ENCODE measurements at regions not wholly inside any gene's neighbourhood (a gene's known extent, or its start where the extent isn't known, plus 50 kb on each side); places are given as distances from the start of the nearest gene placed in this dataset.
"Not testable (repeated sequence)": the region's sequence is repeated elsewhere in the genome, so short reads cannot be mapped to it uniquely, and the experiment has no call there.

DNA sequence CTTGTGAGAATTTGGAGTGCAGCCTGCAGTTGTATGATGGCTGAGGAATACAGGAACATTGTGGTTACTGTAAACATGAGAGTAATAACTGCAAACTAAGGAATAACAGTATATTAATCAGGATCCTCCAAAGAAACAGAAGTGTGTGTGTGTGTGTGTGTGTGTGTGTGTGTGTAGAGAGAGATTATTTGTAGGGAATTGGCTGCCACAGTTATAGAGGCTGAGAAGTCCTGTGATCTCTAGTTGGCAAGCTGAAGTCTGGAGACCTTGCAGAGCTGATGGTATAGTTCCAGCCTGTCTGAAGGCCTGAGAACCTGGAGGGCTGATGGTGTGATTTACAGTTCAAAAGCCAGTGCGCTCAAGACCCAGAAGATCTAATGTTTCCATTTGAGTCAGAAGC lies 273.3 kb upstream of the FRG1 start:
- DNase-seq (ENCODE audit: low spot score): not testable (repeated sequence)

DNA sequence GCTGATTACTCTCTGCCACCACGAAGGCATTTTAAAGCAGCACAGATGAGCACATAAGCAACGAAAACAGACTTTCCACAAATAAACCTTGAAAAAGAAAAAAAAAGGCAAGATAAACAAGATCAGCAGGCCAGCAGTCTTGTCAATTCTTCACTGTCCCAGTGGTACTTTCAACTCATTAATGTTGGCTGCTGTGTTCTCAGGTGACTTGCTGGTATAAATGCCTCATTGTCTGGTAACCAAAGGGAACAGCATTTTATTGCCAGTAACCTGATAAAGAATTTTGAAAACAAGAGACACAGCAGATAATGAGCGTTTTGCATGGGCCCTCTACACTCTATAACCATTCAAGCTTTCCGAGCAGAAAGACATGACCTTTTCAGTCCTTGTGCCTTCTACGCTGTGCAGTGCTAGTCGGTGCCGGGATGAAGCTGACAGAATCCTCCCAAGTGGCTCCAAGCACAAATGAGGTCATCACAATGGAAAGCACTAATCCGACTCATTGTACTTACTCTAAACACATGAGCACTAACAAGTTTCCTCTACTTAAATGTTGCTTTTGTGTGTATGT lies 242.9 kb upstream of the FRG1 start:
- DNase-seq (ENCODE audit: low spot score): not testable (repeated sequence)

DNA sequence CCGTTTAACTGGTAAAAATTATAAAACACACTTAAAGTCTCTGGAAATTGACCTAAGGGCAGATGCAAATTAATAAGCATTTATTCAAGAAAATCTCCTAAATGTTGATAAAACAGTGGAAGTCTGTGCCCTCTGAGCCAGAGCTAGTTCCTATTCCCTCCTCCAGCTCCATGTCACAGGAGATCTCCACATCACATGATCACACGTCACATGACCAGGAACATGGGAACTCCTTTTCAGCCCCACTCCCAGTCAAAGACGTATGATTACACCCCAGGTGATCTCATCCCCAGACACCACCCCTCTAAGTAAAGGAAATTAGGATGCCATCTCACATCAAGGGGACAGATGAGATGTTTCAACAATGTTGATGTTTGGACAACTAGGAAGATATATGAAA lies 237.7 kb upstream of the FRG1 start:
- DNase-seq (ENCODE audit: low spot score): not testable (repeated sequence)

DNA sequence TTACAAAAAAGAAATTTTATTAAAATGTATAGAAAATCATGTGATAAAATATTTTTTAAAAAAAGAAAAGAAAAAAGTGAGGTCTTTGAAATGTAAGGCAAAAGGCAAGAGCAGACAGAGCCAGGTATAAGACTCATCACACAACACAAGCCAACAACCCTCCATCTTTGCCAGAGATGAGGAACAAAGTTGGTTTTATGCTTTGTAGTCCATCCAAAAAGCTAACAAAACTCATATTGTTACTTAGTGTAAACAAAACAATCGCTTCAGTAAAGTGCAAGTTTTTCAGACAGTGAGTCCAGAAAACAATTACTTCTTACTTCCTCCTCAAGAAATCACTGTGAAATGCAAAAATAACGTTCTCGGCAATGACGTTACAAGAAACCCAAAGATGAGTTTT lies 233.9 kb upstream of the FRG1 start:
- not testable (repeated sequence) for DNase-seq (ENCODE audit: low spot score)

DNA sequence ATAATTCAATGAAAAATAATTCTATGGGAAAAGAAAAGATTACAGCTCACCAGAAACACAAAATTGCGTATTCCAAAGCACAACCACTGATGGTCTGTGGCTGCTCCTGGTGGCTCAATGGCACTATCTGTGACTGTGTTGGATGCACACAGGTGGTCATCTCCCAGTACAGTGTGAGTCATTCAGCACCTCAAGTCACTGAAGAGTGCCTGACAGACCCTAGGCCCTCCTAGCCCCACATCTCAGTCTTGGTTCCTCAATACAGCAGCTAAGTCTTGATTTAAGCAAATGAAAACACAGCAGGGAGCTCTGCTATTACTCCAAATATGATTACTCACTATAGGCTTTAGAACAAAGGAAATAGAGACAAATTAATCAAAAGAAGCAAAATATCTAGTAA lies 233.4 kb upstream of the FRG1 start:
- DNase-seq (ENCODE audit: low spot score): not testable (repeated sequence)

DNA sequence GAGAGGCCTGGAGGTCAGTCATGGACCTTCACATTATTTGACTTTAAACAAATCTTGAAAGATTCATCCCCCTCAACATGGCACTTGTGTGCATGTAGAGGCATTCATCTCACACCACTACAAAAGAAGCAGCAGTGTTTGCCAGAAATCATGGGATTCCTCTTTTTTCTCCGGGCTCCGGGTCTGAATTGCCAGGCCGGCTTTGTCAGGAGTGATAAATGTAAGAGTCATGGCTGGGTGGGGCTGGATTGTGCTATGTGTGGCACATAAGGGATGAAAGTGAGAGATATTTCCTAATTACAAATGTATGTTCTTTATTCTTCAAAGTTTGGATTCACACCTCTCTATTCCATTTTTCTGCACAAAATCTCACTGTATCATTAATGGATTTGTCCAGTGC lies 228.7 kb upstream of the FRG1 start:
- DNase-seq (ENCODE audit: low spot score): not testable (repeated sequence)

DNA sequence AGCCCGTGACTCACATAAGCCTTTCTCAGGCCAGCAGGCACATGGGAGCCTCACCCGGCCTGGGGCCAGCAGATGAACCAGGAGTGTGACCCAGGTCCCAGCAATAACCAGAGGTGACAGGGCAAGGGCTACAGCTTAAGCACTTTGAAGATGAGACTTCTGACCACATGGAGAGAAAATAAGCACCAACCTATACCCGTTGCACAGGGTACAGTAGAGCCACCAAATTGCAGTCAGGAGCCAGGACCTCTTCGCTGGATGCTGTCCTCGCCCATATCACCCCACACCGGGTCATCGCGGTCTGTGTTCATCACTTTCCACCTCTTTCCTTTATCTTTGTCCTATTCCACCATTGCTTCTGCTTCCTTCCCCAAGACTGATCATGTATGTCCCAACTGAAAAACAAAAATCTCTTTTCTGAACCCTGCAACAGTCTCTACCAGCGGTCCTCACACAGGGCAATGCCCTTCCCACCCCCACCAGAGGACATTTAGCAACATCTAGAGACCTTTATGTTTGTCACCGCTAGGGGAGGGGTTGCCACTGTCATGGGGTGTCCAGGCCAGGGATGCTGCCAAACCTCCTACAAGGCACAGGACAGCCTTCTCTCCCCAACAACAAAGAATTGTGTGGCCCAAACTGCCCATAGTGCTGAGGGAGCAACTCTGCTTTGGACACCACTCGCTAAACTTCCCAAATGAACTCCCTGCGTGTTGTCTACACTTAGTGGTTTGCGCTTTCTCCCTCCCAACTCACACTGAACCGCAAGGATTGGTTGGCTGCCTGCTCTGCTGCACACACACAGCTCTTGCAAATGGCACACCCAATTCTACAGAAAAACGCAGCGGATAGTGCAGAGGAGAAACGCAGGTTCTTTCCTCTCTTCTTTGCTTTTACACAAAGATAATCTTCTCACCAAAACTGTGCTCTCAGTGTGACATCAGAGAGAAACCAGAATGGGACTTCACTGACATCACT lies 219.4 kb upstream of the FRG1 start:
- DNase-seq (ENCODE audit: low spot score): not testable (repeated sequence)

DNA sequence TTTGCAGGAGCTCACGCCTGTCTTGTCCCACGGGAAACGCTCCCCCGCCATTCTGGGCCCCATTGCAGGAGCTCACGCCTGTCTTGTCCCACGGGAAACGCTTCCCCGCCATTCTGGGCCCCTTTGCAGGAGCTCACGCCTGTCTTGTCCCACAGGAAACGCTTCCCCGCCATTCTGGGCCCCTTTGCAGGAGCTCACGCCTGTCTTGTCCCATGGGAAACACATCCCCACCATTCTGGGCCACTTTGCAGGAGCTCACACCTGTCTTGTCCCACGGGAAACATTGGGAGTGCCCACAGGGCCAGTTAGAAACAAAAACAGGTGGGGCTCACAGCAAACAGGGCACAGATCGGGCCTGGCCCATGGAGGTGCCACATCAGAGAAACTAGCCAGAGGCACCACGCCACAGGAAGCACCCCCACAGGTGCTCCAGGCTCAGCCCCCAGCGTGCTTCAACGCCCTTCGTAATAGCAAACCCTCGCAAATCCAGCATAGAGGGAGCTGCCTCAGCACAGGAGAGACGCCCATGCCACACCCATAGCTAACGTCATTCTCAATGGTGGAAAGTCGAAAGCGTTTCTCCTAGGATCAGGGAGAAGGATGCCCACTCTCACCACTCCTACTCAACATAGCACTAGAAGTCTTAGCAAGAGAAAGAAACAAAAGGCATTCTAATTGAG lies 218.2 kb upstream of the FRG1 start:
- DNase-seq (ENCODE audit: low spot score): peak; percentile 49

DNA sequence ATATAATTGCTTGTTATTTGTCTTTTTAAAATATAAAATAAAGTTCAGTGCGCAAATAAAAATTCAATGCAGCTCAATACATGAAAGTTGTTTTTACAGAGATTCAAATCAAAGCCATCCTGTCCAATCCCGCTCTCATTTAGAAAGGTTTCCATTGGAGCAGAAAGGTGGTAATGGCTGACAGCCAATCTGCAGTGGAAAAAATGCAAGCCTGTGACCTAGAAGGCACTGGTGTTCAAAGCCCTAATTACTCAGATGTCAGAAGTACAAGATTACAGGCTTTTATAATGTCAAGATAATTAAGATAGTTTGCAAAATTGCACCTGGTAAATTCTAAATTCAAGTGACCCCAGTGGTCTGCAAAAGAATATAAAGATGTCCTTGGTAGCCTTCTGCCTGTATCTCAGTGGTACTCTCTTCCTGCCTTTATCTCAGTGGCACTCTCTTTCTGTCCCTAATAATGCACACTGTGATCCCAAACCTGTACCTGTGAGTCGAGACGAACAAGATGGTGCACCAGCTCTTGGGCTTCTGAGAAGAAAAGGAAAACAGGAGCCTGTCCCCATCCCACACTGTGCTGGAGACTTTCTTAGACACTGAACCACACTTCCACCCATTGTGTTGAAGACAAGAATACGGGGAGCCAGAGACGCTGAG lies 212.6 kb upstream of the FRG1 start:
- DNase-seq (ENCODE audit: low spot score): not testable (repeated sequence)

DNA sequence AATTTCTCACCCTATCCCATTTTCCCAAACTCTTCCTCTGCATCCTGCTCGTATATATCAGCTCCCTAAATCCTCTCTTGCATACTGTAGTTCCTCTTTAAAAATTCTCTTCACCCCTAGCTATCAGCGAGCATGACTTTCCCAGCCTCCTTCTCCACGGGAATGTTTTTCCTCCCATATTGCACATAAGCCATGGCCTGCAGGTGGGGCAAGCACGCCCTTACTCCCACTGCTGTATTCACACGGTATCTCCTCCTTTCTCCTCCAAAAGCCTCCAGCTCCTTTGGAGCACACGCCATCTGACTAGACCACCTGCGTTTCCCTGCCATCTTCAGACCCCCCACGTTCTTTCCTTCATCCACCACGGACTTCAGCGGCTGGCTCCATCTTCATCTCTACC lies 208.7 kb upstream of the FRG1 start:
- DNase-seq (ENCODE audit: low spot score): not testable (repeated sequence)

DNA sequence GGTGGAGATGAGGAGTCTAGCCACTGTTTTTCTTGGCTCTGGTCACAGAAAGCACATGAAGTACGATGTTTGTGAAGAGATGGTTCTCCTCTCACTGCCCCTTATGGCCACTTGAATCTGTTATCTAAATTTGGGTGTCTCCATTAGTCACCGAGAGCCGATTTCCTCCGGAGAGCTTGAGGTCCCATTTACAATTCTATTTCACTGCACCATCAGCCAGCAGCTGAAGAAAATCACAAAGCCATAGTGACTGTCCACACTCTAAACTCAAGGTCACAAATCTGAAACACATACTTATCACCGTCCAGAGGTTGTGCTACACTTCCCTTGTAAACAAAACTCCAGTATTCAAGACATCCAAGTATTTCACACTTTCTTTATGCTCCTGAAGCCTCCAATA lies 207.2 kb upstream of the FRG1 start:
- not testable (repeated sequence) for DNase-seq (ENCODE audit: low spot score)

DNA sequence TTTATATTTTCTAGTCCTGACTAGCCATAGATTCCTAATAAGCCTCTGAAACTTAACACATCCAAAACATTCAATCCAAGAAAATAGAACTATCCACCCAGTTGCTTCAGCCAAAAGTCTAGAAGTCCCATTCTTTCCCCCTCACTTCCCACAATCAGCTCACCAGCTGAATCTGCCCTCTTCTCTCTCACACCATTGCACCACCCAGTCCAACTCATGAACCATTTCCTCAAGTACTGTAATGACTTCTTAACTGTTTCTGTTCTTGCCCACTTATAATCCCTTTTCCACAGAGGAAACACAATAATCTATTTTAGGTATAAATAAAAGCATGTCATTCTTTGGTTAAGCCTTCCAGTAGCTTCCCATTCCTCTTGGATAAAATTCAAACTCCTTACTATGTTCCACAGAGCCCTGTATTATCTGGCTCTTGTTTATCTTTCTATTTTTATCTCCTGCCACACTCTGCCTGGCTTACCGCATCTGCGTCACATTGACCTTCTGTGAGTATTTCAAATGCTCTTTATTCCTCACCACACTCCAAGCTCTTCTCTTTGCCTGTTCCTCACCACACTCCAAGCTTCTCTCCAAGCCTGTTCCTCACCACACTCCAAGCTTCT lies 205.9 kb upstream of the FRG1 start:
- not testable (repeated sequence) for DNase-seq (ENCODE audit: low spot score)

DNA sequence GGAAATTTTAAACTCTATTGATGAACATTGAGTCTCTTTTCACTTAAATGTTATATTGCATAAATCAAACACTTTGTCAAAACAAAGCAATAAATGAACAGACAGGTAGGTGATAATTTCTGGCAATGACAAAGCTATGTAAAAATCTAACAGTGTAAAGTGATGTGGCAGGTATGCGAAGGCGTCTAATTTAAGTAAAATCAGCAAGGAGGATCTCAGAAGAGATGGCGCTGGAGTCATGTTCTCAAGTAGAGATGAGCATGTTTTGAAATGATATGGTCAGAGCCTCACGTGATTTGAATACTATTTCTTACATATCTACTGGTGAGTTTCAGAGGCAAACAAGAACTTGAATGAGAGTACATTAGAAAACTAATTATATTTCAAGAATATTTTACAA lies 204.0 kb upstream of the FRG1 start:
- DNase-seq (ENCODE audit: low spot score): not testable (repeated sequence)

DNA sequence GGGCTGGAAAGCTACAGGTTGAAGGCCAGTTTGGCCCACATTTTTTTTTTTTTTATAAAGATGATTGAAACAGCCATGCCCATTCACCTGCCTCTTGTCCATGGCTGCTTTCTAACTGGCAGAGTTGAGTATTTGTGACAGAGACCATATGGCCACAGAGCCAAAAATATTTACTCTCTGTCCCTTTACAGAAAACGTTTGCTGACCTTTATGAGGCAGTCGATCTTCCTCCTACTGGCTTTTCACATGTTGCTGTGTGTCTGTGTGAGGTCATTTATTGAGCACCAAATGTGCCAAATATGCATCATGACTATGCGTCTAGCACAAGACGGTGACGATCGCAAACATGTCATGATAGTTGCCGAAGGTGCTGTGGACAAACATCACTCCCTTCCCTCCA lies 200.6 kb upstream of the FRG1 start:
- not testable (repeated sequence) for DNase-seq (ENCODE audit: low spot score)

DNA sequence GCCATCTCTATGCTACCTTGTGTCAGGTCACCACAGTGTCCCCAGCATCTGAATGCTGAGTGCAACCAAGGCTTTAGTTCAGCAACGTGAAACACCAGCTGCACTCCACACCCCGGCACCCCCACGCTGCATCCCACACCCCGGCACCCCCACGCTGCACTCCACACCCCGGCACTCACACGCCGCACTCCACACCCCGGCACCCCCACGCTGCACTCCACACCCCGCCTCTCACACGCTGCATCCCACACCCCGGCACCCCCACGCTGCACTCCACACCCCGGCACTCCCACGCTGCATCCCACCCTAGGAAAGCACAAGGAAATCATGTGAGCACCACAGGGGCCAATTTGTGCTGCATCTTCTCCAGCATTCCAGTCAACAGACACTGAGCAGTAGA lies 199.8 kb upstream of the FRG1 start:
- no peak for DNase-seq (ENCODE audit: low spot score)

DNA sequence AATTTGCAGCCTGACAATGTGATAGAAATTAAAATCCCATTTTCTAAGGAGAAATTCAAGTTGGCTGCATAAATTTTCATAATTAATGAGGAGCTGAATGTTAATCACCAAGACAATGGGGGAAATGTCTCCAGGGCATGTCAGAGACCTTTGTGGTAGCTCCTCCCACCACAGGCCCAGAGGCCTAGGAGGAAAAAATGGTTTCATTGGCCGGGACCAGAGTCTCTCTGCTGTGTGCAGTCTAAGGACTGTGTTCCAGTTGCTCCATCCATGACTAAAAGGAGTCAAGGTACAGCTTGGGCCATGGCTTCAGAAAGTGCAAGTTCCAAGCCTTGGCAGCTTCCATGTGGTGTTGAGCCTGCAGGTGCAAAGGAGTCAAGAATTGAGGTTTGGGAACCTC lies 187.6 kb upstream of the FRG1 start:
- not testable (repeated sequence) for DNase-seq (ENCODE audit: low spot score)

DNA sequence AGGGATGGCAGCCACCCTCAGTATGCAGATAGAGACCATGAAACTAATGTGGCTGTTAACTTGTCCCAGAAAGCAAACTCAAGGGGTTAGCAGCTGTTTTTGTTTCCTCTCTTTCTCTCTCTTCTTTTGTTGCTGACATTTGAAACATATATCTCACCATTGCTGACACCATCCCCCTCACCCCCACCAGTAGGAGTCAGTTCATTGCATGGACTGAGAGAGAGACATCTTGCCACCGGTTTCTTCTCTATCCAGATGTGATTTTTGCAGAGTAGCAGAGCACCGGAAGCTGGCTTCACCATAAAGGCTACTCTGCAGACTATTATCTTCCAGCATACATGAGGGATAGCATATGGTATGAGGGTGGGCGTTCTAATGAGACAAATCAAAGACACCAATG lies 177.1 kb upstream of the FRG1 start:
- DNase-seq (ENCODE audit: low spot score): no peak

DNA sequence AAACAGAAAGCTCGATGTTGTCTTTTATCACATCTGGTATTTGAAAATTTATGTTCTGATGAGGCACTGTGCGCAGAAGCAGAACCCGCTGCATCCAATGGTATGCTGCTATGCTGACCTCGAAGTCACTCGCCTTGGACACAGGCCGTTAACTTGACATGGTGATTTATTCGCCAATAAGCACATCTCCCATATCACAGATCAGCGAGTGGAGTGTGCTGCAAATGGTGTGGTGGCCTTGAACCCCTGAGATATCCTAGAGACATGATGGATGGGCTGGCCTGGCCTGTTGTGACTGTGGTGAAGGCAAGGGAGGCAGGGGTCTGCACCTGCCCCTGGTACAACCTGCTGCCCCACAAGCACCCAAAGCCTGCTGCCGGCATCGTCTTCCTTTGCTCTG lies 175.4 kb upstream of the FRG1 start:
- no peak for DNase-seq (ENCODE audit: low spot score)

DNA sequence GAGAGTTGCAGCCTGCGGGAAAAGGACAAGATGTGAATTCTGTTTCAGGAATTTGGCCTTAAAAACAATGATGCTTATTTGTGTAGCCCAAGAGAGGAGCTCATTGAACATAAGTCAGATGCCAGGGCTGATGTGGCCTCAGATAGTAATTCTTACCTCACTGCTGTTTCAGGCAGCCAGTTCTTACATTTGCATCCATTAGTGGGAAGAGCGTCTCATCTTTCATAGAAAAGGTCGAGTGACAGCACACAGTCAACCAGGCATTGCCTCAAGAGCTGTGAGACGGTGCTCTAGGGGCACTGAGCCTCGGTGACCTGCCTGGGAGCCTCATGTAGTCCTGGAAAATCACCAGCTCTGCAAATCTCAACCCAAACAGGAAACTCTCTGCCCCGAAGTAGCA lies 174.9 kb upstream of the FRG1 start:
- DNase-seq (ENCODE audit: low spot score): no peak

DNA sequence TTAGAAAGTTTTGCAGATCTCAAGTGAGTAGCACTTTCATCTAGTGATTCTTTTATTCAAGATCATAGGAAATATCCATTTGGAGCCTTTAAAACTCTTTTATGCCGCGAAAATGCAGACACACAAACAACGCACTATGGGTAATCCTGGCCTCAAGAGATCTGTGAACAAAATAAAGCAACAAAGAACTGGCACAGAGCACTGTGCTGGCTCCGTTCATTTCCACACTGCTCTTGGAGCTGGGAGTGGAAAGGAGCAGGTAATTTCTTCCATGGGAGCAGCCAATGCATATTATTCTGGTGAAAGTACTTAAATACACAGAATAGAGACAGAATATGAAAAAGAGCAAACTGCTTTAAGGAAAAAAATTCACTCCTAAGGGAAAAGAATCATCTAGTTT lies 172.7 kb upstream of the FRG1 start:
- DNase-seq (ENCODE audit: low spot score): no peak

DNA sequence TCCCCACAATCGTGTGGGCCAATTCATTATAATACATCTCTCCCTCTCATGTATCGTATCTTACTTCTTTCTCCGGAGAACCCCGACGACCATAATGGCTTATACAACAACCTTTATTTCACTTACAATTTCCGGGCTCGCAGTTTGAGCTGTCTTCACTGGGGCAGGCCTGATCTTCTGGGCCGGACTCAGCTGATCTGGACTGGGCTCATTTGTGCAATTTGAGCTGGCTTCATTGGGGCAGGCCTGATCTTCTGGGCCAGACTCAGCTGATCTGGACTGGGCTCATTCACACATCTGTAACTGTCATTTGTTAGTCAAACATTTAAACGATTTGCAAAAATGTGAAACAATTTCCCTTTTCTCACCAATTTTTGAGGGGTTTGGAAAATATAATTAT lies 171.5 kb upstream of the FRG1 start:
- DNase-seq (ENCODE audit: low spot score): no peak
